HG02798 (cell line): ENCODE measurements at regions not wholly inside any gene's neighbourhood (a gene's known extent, or its start where the extent isn't known, plus 50 kb on each side); places are given as distances from the start of the nearest gene placed in this dataset.

Source experiments
- ATAC-seq: cut with Tn5 transposase; IDR thresholded peaks from one replicate; pipeline ENCODE4 v1.9.1; 2021; ENCODE audit warnings: mild to moderate bottlenecking; ENCODE audit not compliant: unreplicated experiment, poor library complexity

GRCh38 chr12:11946161-11946560 is 124.6 kb upstream of the BCL2L14 start:
- no peak for ATAC-seq

GRCh38 chr12:11947213-11947612 is 123.5 kb upstream of the BCL2L14 start:
- ATAC-seq = no peak

GRCh38 chr12:11949738-11950411 is 120.9 kb upstream of the BCL2L14 start:
- ATAC-seq = no peak

- no peak for ATAC-seq
Observed at GRCh38 chr12:11951209-11951608, 119.5 kb upstream of the BCL2L14 start.

GRCh38 chr12:11953523-11953922 is 117.2 kb upstream of the BCL2L14 start:
- no peak for ATAC-seq

- ATAC-seq = no peak
Observed at GRCh38 chr12:11954181-11954580, 116.6 kb upstream of the BCL2L14 start.

- no peak for ATAC-seq
Observed at GRCh38 chr12:11958221-11959091, 112.3 kb upstream of the BCL2L14 start.

GRCh38 chr12:11959117-11959823 is 111.5 kb upstream of the BCL2L14 start:
- ATAC-seq = no peak

- ATAC-seq = no peak
Observed at GRCh38 chr12:11960646-11961045, 110.1 kb upstream of the BCL2L14 start.

GRCh38 chr12:11961686-11962085 is 109.1 kb upstream of the BCL2L14 start:
- no peak for ATAC-seq

GRCh38 chr12:11962860-11963259 is 107.9 kb upstream of the BCL2L14 start:
- ATAC-seq = no peak

GRCh38 chr12:11963841-11964471 is 106.8 kb upstream of the BCL2L14 start:
- ATAC-seq = no peak

- no peak for ATAC-seq
Observed at GRCh38 chr12:11965258-11965910, 105.4 kb upstream of the BCL2L14 start.

- ATAC-seq = no peak
Observed at GRCh38 chr12:11967376-11968047, 103.2 kb upstream of the BCL2L14 start.

- ATAC-seq = no peak
Observed at GRCh38 chr12:11968048-11968383, 102.7 kb upstream of the BCL2L14 start.

- ATAC-seq = no peak
Observed at GRCh38 chr12:11968516-11968915, 102.2 kb upstream of the BCL2L14 start.

- ATAC-seq = peak; percentile 75
Observed at GRCh38 chr12:11969437-11970154, 101.1 kb upstream of the BCL2L14 start.

GRCh38 chr12:11970155-11970520 is 100.6 kb upstream of the BCL2L14 start:
- ATAC-seq = no peak

- no peak for ATAC-seq
Observed at GRCh38 chr12:11973396-11973795, 97.3 kb upstream of the BCL2L14 start.
